ENCODE measurements at regions not wholly inside any gene's neighbourhood (a gene's known extent, or its start where the extent isn't known, plus 50 kb on each side); places are given as distances from the start of the nearest gene placed in this dataset.

GRCh38 chr6:48606618-48607017, 495.6 kb upstream of the PTCHD4 start:
- Histone ChIP-seq H4K20me1 (ENCODE audit: insufficient read depth) (no peaks in the 10 kb centered on the region), H3K27ac (ENCODE audit: low read depth, low read length) (no peak overlapping the region), H3K9me2 (ENCODE audit: insufficient read depth) (no peaks in the 10 kb centered on the region), H3K36me3 (ENCODE audit: control insufficient read depth in 1 of 2, insufficient read depth in 2 of 2, low read length in 2 of 2) (no peaks in the 10 kb centered on the region), H3K4me2 (ENCODE audit: low read length) (no peak overlapping the region), H3K9me3 (ENCODE audit: control insufficient read depth in 1 of 2, insufficient read depth in 1 of 2, low read depth in 1 of 2, low read length in 2 of 2) (no peaks in the 10 kb centered on the region), H3K27me3 (ENCODE audit: insufficient read depth, low read length) (no peaks in the 10 kb centered on the region), H3K9ac (ENCODE audit: low read length) (no peak overlapping the region), H3K79me2 (ENCODE audit: insufficient read depth, low read length) (no peaks in the 10 kb centered on the region), H2AFZ (ENCODE audit: low read depth, low read length, poor library complexity, severe bottlenecking) (no peak overlapping the region), H3K4me3 (replicated peaks in 1 of 2; ENCODE audit: low read depth in 1 of 2, low read length in 2 of 2) (no peak overlapping the region), H3K4me1 (ENCODE audit: control insufficient read depth in 1 of 2, insufficient read depth in 2 of 2, low read length in 2 of 2) (no peaks in the 10 kb centered on the region)
- intact Hi-C loops (cut with micrococcal nuclease), result no loop called here
- ChIA-PET RAD21 (ENCODE audit: low non-redundant PET in 1 of 2, low total read pairs in 2 of 2, uncharacterized antibody in 2 of 2, unreplicated experiment in 2 of 2) (no interaction called here), POLR2A (interaction anchor here (0.6 kb wide), 1 partner anchor 113 kb away, joined by 3 read pairs; no protein-coding TSS in a partner anchor), CTCF (interaction anchor here (0.7 kb wide), 1 partner anchor 14 kb away, joined by 3 read pairs; no protein-coding TSS in a partner anchor)
- no peak for DNase-seq (ENCODE audit: low read depth, low spot score)
- no peak for ATAC-seq
- BruUV-seq (replicated peaks), result no TSS peak
- TF ChIP-seq SRF (IDR thresholded peaks at IDR 0.05; ENCODE audit: low read depth) (no peak), FOSL1 (IDR thresholded peaks at IDR 0.05; ENCODE audit: low read depth) (no peak), EZH2 (IDR thresholded peaks at IDR 0.05) (no peak), ZFX (IDR thresholded peaks at IDR 0.05) (no peak), TCF7L2 (IDR thresholded peaks at IDR 0.05; ENCODE audit: borderline replicate concordance, extremely low read depth, insufficient read depth, insufficient read length) (no peak), CEBPB (IDR thresholded peaks at IDR 0.05; ENCODE audit: low read depth) (no peak), SIN3A (IDR thresholded peaks at IDR 0.05; ENCODE audit: low read depth) (no peak), EGR1 (IDR thresholded peaks at IDR 0.05; ENCODE audit: low read depth) (no peak), SP1 (IDR thresholded peaks at IDR 0.05; ENCODE audit: low read depth) (no peak), ELF1 (IDR thresholded peaks at IDR 0.05; ENCODE audit: borderline replicate concordance, low read depth) (no peak), ZBTB33 (IDR thresholded peaks at IDR 0.05; ENCODE audit: extremely low read depth, insufficient replicate concordance, low read length) (no peak), EZH2phosphoT487 (IDR thresholded peaks at IDR 0.05; ENCODE audit: borderline replicate concordance) (no peak), POLR2A (IDR thresholded peaks at IDR 0.05; ENCODE audit: borderline replicate concordance, extremely low read depth, insufficient read depth, insufficient read length) (no peak), MAX (IDR thresholded peaks at IDR 0.05) (no peak), JUND (IDR thresholded peaks at IDR 0.05) (no peak), POLR2AphosphoS5 (IDR thresholded peaks at IDR 0.05; ENCODE audit: low read depth, low read length) (no peak), CBX3 (IDR thresholded peaks at IDR 0.05; ENCODE audit: low read depth) (no peak), RAD21 (IDR thresholded peaks at IDR 0.05; ENCODE audit: low read depth) (no peak), ATF3 (IDR thresholded peaks at IDR 0.05) (no peak)
